Activated T-helper 1 cell treated with anti-CD3 and anti-CD28 coated beads, Interleukin-12 subunit alpha, Interleukin-12 subunit beta, Interleukin-2, Interleukin-4 antibody, amounts not matched to agents 30 ng/mL and 10 ng/mL and 1 ng/mL, durations not matched to agents 14 hours and 24 hours and 36 hours (primary cell): ENCODE measurements at regions not wholly inside any gene's neighbourhood (a gene's known extent, or its start where the extent isn't known, plus 50 kb on each side); places are given as distances from the start of the nearest gene placed in this dataset.
"Not testable (repeated sequence)": the region's sequence is repeated elsewhere in the genome, so short reads cannot be mapped to it uniquely, and the experiment has no call there.

Source experiments
- DNase-seq: peaks from one replicate; pipeline ENCODE4 v3.0.0; 2021; ENCODE audit warnings: low spot score
- H3K27ac Mint-ChIP-seq: one replicate; pipeline ENCODE4 v1.8.0; 2021; ENCODE audit warnings: mild to moderate bottlenecking, mixed read lengths
- H3K27me3 Mint-ChIP-seq: one replicate; pipeline ENCODE4 v1.8.0; 2022; ENCODE audit warnings: mild to moderate bottlenecking, moderate library complexity, mixed read lengths; ENCODE audit not compliant: insufficient read depth
- H3K36me3 Mint-ChIP-seq: one replicate; pipeline ENCODE4 v1.8.0; 2021; ENCODE audit warnings: low read depth, mixed read lengths
- H3K4me1 Mint-ChIP-seq: one replicate; pipeline ENCODE4 v1.8.0; 2021; ENCODE audit warnings: low read depth, mixed read lengths
- H3K4me3 Mint-ChIP-seq: one replicate; pipeline ENCODE4 v1.8.0; 2021; ENCODE audit warnings: mild to moderate bottlenecking, moderate library complexity, mixed read lengths
- H3K9me3 Mint-ChIP-seq: one replicate; pipeline ENCODE4 v1.8.0; 2021; ENCODE audit warnings: mixed read lengths
- intact Hi-C: fragments of 100-400 bp; cut with micrococcal nuclease; formaldehyde crosslinking; loops from one replicate; pipeline ENCODE4 v1.15.1; 2024

DNA sequence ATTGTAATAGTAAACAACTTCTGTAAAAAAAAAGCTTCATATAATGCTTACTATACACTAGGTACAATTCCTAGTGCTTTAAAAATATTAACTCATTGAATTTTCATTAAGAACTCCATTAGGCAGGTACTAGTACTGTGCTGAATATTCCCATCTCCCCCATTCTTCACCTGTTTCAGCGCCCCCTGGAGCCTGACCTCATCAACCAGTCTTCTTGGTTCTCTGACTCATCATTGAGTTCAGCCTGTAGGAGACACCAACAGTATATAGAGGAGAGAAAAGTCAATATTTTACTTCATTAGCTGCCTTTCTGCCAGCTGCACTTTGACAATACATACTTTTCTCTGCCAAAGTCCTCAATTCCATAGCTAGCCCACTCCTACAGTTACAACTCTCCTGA, 1009.9 kb upstream of the KLHL29 start:
- intact Hi-C loops = no loop called here
- no peaks in the 10 kb centered on the region for H3K4me1 Mint-ChIP-seq
- no peak for DNase-seq
- H3K4me3 Mint-ChIP-seq = no peak overlapping the region
- peaks cover 4% of the 10 kb centered on the region for H3K9me3 Mint-ChIP-seq
- H3K36me3 Mint-ChIP-seq = no peaks in the 10 kb centered on the region
- no peaks in the 10 kb centered on the region for H3K27me3 Mint-ChIP-seq
- no peak overlapping the region for H3K27ac Mint-ChIP-seq

GRCh38 chr2:22377268-22377667, 1007.7 kb upstream of the KLHL29 start:
- H3K27me3 Mint-ChIP-seq = no peaks in the 10 kb centered on the region
- no peak overlapping the region for H3K4me3 Mint-ChIP-seq
- H3K27ac Mint-ChIP-seq = no peak overlapping the region
- peaks cover 4% of the 10 kb centered on the region for H3K9me3 Mint-ChIP-seq
- no peak for DNase-seq
- no peaks in the 10 kb centered on the region for H3K36me3 Mint-ChIP-seq
- intact Hi-C loops = no loop called here
- no peaks in the 10 kb centered on the region for H3K4me1 Mint-ChIP-seq

DNA sequence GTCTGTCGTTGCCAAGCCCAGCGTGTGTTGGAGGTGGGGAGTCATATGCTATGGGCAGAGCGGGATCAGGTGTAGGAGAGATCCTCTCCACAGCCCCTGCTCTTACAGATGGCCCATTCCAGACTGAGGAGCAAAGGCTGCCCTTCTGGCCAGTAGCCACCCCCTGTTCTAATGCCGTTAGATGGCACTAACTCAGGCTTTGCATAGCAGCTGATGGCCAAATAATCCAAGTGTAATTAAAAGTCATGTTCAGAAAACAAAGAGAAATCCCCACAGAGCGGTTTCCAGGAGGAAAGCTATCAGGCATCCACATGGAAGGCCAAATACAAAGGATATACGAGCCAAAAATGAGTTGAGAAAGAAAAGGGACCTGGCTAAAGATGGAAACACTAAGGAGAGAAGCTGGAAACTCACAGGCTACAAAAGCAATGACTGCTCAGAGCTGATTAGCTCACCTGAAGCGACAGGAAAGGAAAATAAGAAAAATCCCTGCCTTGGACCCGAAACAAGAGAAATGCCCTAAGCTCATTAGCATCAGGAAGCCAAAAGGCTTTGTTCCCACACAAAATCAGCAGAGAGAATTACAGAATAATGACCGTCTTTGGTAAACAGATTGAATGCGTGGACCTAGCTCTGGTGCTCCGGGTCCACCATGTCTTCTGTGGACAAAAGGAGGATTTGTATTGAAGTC, 1002.4 kb upstream of the KLHL29 start:
- no peak overlapping the region for H3K4me3 Mint-ChIP-seq
- peaks cover 4% of the 10 kb centered on the region for H3K9me3 Mint-ChIP-seq
- H3K36me3 Mint-ChIP-seq = no peaks in the 10 kb centered on the region
- intact Hi-C loops = no loop called here
- no peaks in the 10 kb centered on the region for H3K4me1 Mint-ChIP-seq
- no peaks in the 10 kb centered on the region for H3K27me3 Mint-ChIP-seq
- no peak overlapping the region for H3K27ac Mint-ChIP-seq
- no peak for DNase-seq

DNA sequence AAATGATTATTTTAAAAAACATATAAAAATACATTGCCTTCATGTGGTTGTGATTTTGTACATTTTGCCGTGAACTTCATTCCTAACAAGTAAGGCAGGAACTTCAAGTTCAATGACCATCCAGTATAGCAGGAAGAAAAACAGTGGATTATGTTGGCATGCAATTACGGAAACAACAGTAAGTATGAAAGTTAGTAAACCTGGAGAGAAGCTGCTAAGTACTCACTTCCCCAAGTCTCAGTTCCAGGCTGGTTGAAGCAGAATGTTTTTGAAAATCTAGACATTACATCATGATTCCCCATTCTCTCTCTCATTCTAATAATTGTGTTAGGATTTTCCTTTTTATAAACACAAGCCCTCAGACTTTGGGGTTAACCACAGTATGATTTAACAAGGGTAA, 987.1 kb upstream of the KLHL29 start:
- H3K27ac Mint-ChIP-seq = no peak overlapping the region
- no peak for DNase-seq
- H3K27me3 Mint-ChIP-seq = no peaks in the 10 kb centered on the region
- no peaks in the 10 kb centered on the region for H3K9me3 Mint-ChIP-seq
- no peak overlapping the region for H3K4me3 Mint-ChIP-seq
- H3K4me1 Mint-ChIP-seq = no peaks in the 10 kb centered on the region
- intact Hi-C loops = no loop called here
- no peaks in the 10 kb centered on the region for H3K36me3 Mint-ChIP-seq

GRCh38 chr2:22403748-22404147, 981.2 kb upstream of the KLHL29 start:
- Mint-ChIP-seq H3K36me3 (no peaks in the 10 kb centered on the region), H3K9me3 (peaks cover 7% of the 10 kb centered on the region), H3K27ac (no peak overlapping the region), H3K4me3 (no peak overlapping the region), H3K4me1 (no peaks in the 10 kb centered on the region), H3K27me3 (no peaks in the 10 kb centered on the region)
- no peak for DNase-seq
- intact Hi-C loops = no loop called here

DNA sequence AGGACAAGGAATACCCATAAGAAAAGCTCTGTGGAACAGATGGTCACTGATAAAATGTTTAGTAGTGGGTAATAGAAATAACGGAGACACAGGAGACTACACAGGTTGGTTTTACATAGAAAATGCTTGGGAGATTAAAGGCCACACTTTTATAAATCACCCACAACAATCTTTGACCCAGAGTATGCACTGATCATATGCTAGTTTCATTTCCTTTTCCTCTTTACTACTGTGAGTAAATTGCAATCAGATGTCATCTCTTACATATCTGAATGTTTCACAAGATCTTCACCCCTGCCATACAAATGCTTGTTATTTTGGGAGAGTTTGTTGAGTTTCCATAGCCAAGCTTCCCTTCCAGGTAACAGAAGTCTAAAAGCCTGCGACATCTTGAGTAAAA, 978.4 kb upstream of the KLHL29 start:
- Mint-ChIP-seq H3K4me3 (no peak overlapping the region), H3K36me3 (no peaks in the 10 kb centered on the region), H3K27ac (no peak overlapping the region), H3K4me1 (no peaks in the 10 kb centered on the region), H3K9me3 (peaks cover 7% of the 10 kb centered on the region), H3K27me3 (no peaks in the 10 kb centered on the region)
- DNase-seq = no peak
- intact Hi-C loops = no loop called here

DNA sequence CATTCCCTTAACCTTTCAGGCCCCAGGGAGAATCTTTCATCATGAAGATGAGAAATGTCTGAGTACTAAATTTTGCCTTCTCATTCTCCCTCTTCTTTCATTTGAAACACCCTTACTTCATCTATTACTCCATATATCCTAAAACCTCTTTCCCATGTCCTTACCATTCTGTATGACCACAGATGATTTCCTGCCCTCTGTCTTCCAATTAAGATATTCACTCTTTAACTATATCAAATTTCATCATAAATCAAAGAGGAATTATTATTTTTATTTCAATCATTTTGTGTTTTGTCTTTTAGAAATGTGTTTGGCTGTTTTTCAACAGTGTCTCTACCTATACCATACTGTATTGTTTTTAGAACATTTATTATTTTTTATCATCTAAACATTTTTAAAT, 964.9 kb upstream of the KLHL29 start:
- no peak for DNase-seq
- H3K27me3 Mint-ChIP-seq = no peaks in the 10 kb centered on the region
- no peaks in the 10 kb centered on the region for H3K4me1 Mint-ChIP-seq
- intact Hi-C loops = no loop called here
- no peak overlapping the region for H3K4me3 Mint-ChIP-seq
- H3K9me3 Mint-ChIP-seq = peaks cover 4% of the 10 kb centered on the region
- H3K36me3 Mint-ChIP-seq = no peaks in the 10 kb centered on the region
- H3K27ac Mint-ChIP-seq = no peak overlapping the region

- Mint-ChIP-seq H3K4me3 (no peak overlapping the region), H3K4me1 (no peaks in the 10 kb centered on the region), H3K27ac (no peak overlapping the region), H3K27me3 (no peaks in the 10 kb centered on the region), H3K9me3 (no peaks in the 10 kb centered on the region), H3K36me3 (no peaks in the 10 kb centered on the region)
- no peak for DNase-seq
- intact Hi-C loops = no loop called here
These were observed 942.9 kb upstream of the KLHL29 start for GRCh38 chr2:22442051-22442450.

DNA sequence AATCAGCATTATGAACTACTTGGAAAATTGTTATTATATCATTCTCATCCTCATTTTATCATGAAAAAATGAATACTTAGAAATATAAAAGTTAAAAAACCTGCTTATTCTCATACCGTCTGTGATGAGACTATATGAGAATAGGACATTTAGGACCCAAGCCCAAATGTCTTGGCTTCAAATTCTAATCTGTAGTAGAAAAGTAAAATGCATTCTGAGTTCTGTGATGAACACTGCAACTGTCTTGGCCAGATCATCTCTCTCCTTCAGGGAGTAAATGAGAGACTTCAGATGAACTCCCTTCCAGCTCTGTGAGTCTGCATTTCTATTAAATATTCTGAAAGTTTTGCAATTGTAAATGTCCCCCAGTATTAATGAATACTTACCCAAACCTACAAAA, 940.7 kb upstream of the KLHL29 start:
- Mint-ChIP-seq H3K4me3 (no peak overlapping the region), H3K4me1 (no peaks in the 10 kb centered on the region), H3K27me3 (no peaks in the 10 kb centered on the region), H3K36me3 (no peaks in the 10 kb centered on the region), H3K27ac (no peak overlapping the region), H3K9me3 (no peaks in the 10 kb centered on the region)
- no peak for DNase-seq
- intact Hi-C loops = no loop called here

GRCh38 chr2:22449696-22450095, 935.3 kb upstream of the KLHL29 start:
- Mint-ChIP-seq H3K9me3 (no peaks in the 10 kb centered on the region), H3K4me1 (no peaks in the 10 kb centered on the region), H3K36me3 (no peaks in the 10 kb centered on the region), H3K27ac (no peak overlapping the region), H3K27me3 (no peaks in the 10 kb centered on the region), H3K4me3 (no peak overlapping the region)
- no peak for DNase-seq
- intact Hi-C loops = no loop called here

DNA sequence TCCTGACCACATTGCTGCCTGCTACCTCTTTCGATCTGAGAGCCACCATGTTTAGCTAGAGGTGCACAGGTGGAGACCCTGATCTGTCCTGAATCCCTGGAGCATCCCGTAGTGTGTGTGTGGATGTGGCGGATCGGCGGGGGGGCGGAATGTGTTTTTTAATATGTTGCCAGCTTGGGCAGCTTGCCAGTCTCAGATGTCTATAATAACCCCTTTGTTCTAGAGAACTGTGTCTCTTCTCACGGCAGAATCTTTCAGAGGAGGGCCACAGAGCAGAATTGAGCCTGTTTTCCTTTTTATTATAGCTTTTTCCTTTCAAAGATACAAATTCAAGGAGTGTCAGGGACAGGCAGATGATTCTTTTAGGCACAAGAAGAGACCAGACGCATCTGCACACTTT, 934.1 kb upstream of the KLHL29 start:
- Mint-ChIP-seq H3K27ac (no peak overlapping the region), H3K36me3 (no peaks in the 10 kb centered on the region), H3K4me3 (no peak overlapping the region), H3K4me1 (no peaks in the 10 kb centered on the region), H3K27me3 (no peaks in the 10 kb centered on the region), H3K9me3 (no peaks in the 10 kb centered on the region)
- intact Hi-C loops = no loop called here
- DNase-seq = no peak

DNA sequence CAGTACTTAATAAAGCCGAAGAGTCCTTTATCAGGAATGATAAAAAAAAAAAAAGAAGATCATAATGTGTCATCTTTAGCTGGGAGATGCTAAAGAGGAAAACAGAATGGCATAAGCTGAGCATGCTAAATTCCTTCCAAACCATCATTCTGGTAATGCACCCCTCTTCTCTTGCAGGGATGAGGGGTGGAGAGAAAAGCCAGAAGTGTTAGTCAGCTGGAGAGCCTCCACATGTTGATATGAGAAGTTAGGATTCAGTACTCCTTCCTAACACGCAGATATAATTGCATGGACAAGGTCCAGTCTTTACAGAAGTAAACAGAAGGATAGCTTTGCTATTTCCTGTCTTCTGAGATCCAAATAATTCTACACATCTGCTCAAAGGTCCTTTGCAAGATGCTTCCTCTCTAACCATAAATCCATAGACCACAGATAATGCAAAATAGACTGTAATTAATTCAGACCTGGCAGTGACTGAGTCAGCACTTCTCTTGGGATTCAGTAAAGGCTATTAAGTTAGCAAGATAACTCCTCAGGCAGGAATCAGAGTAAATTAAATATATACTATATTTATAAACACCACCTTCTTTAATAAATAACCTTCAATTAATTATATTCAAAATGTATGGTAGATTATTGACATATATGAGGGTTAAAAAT, 930.0 kb upstream of the KLHL29 start:
- Mint-ChIP-seq H3K36me3 (no peaks in the 10 kb centered on the region), H3K27me3 (no peaks in the 10 kb centered on the region)
- intact Hi-C loops = no loop called here

DNA sequence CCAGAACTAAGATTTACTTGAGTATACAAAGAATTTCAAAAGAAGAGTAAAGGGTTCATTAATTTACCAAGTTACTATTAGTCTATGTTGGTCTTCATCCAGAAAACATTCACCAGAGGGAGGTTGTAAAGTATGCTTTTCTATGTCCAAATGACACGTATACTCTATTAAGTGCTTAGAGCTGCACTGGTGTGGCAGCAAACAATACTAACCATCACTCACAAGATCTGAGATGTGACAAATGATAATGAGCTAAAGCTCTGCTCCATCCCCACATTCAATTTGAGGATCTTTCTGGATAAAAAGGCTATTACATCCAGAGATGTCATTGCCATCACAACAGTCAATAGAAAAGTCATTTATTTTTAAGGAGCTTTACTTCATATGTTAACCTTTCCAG, 926.5 kb upstream of the KLHL29 start:
- Mint-ChIP-seq H3K9me3 (peaks cover 7% of the 10 kb centered on the region), H3K27me3 (no peaks in the 10 kb centered on the region), H3K36me3 (no peaks in the 10 kb centered on the region), H3K4me3 (no peak overlapping the region), H3K4me1 (no peaks in the 10 kb centered on the region), H3K27ac (no peak overlapping the region)
- no peak for DNase-seq
- intact Hi-C loops = no loop called here

More for the DNA sequence above, 930.0 kb upstream of the KLHL29 start:
- no peak for DNase-seq
- H3K27ac Mint-ChIP-seq = no peak overlapping the region
- no peak overlapping the region for H3K4me3 Mint-ChIP-seq
- H3K9me3 Mint-ChIP-seq = no peaks in the 10 kb centered on the region
- H3K4me1 Mint-ChIP-seq = no peaks in the 10 kb centered on the region

GRCh38 chr2:22475103-22475502, 909.9 kb upstream of the KLHL29 start:
- H3K27me3 Mint-ChIP-seq, intact Hi-C loops, H3K36me3 Mint-ChIP-seq, H3K4me3 Mint-ChIP-seq, H3K4me1 Mint-ChIP-seq, H3K9me3 Mint-ChIP-seq, H3K27ac Mint-ChIP-seq, DNase-seq: not testable (repeated sequence)
